GM12878 (cell line): ENCODE measurements at regions not wholly inside any gene's neighbourhood (a gene's known extent, or its start where the extent isn't known, plus 50 kb on each side); places are given as distances from the start of the nearest gene placed in this dataset.

Source experiments
- ATAC-seq: fragments of 200-7000 bp; cut with Tn5 transposase; 3 replicates; pipeline ENCODE4 v1.9.1; 2020; ENCODE audit warnings: mild to moderate bottlenecking, moderate library complexity
- BruUV-seq: library from RNA; stranded (reverse); fragments of 400-500 nt; replicated peaks from 2 replicates; lab custom pipeline; 2021; lab: Mats Ljungman, UMichigan
- CTCF ChIA-PET: fragments of 300-600 bp; sonication (Branson Sonifier 250); formaldehyde crosslinking; extraction: SDS; loops from one replicate; lab custom pipeline; 2021; ENCODE audit warnings: inconsistent platforms; lab: Yijun Ruan, JAX
- POLR2A ChIA-PET: fragments of 350-600 bp; formaldehyde crosslinking; extraction: SDS; loops from one replicate; lab custom pipeline; 2021; ENCODE audit warnings: inconsistent platforms; lab: Charles Lee
- RAD21 ChIA-PET: fragments of 300-600 bp; sonication (Branson Sonifier 250); formaldehyde crosslinking; loops from one replicate; lab custom pipeline; 2023; ENCODE audit warnings: antibody characterized with exemption; ENCODE audit not compliant: unreplicated experiment; lab: Charles Lee
- SMC1A ChIA-PET: fragments of 300-600 bp; sonication (Branson Sonifier 250); formaldehyde crosslinking; loops from one replicate; lab custom pipeline; 2023; ENCODE audit not compliant: unreplicated experiment, uncharacterized antibody; lab: Charles Lee
- DNase-seq: peaks from one replicate; pipeline ENCODE4 v3.0.0-alpha.2; 2011; ENCODE audit warnings: low read depth, low spot score
- FAIRE-seq: peaks from 3 replicates; lab custom pipeline; 2011; peaks lifted over from hg19 to GRCh38; lab: Jason Lieb, UNC
- H2AFZ ChIP-seq: 2 replicates; pipeline ENCODE4 v1.6.0; 2011; ENCODE audit warnings: low read depth, low read length, control low read depth; ENCODE audit not compliant: control insufficient read depth
- H3K27ac ChIP-seq: 2 replicates; pipeline ENCODE4 v1.5.1; 2011; ENCODE audit warnings: control low read depth; ENCODE audit not compliant: control insufficient read depth, insufficient read depth
- H3K27me3 ChIP-seq, 2 experiments: replicated peaks in 1 of 2; 2 replicates each; pipeline versions ENCODE4 v1.6.0 to v1.6.1; 2011; ENCODE audit warnings: low read length in 1 of 2; ENCODE audit not compliant: control insufficient read depth in 2 of 2, insufficient read depth in 2 of 2
- H3K36me3 ChIP-seq, 2 experiments: 2 replicates each; pipeline ENCODE4 v1.5.1; 2011; ENCODE audit warnings: low read length in 1 of 2; ENCODE audit not compliant: control insufficient read depth in 2 of 2, insufficient read depth in 2 of 2
- H3K4me1 ChIP-seq: 2 replicates; pipeline ENCODE4 v1.6.1; 2011; ENCODE audit warnings: mild to moderate bottlenecking, low read length, moderate library complexity, mixed read lengths; ENCODE audit not compliant: control insufficient read depth, insufficient read depth
- H3K4me2 ChIP-seq: 2 replicates; pipeline ENCODE4 v1.6.0; 2011; ENCODE audit warnings: control low read depth; ENCODE audit not compliant: control insufficient read depth, insufficient read depth
- H3K4me3 ChIP-seq: fragments of 200-600 bp; sonication (generic); 2 replicates; pipeline ENCODE4 v1.5.1; 2016
- H3K79me2 ChIP-seq: 2 replicates; pipeline ENCODE4 v1.6.0; 2011; ENCODE audit warnings: low read length; ENCODE audit not compliant: control insufficient read depth, insufficient read depth
- H3K9ac ChIP-seq: 2 replicates; pipeline ENCODE4 v1.8.0; 2011; ENCODE audit warnings: low read length, control low read depth, mixed read lengths; ENCODE audit not compliant: control insufficient read depth, insufficient read depth
- H3K9me3 ChIP-seq: replicated peaks from 3 replicates; pipeline ENCODE4 v1.5.1; 2011; ENCODE audit warnings: mild to moderate bottlenecking, low read length; ENCODE audit not compliant: control insufficient read depth, insufficient read depth
- H4K20me1 ChIP-seq: 2 replicates; pipeline ENCODE4 v1.6.0; 2011; ENCODE audit not compliant: control insufficient read depth, insufficient read depth
- E2F4 ChIP-seq: IDR thresholded peaks from 2 replicates; pipeline ENCODE4 v1.6.1; 2012; ENCODE audit warnings: low read depth, low read length, improper control_type of control experiment
- E4F1 ChIP-seq: fragments of 450-650 bp; IDR thresholded peaks from 2 replicates; pipeline ENCODE4 v1.6.1; 2018; ENCODE audit warnings: borderline replicate concordance, mild to moderate bottlenecking; ENCODE audit not compliant: partially characterized antibody
- FOXM1 ChIP-seq: IDR thresholded peaks from 2 replicates; pipeline ENCODE4 v1.6.1; 2012; ENCODE audit warnings: low read depth, mild to moderate bottlenecking, inconsistent platforms, low read length, moderate library complexity
- MTA3 ChIP-seq: IDR thresholded peaks from 2 replicates; pipeline ENCODE4 v1.6.1; 2012; ENCODE audit warnings: low read length, inconsistent platforms, borderline replicate concordance
- RAD51 ChIP-seq: fragments of 450-650 bp; IDR thresholded peaks from 2 replicates; pipeline ENCODE4 v1.6.1; 2016; ENCODE audit warnings: moderate library complexity, mild to moderate bottlenecking, inconsistent platforms
- ZNF622 ChIP-seq: fragments of 450-650 bp; IDR thresholded peaks from 2 replicates; pipeline ENCODE4 v1.6.1; 2017; ENCODE audit warnings: mild to moderate bottlenecking, inconsistent platforms
- WGBS: methylation state at CpG from one replicate; pipeline ENCODE4 v1.1.6; 2016; ENCODE audit warnings: low lambda C conversion rate; ENCODE audit not compliant: insufficient replicate concordance, insufficient coverage; ENCODE audit errors: missing lambda C conversion rate; 5-methylcytosine and 5-hydroxymethylcytosine counted together
- in situ Hi-C: fragments of 300-500 bp; cut with MboI; formaldehyde crosslinking; loops from 9 replicates; pipeline ENCODE4 v1.14.3; 2018; ENCODE audit warnings: mixed read lengths
- intact Hi-C: fragments of 100-400 bp; cut with micrococcal nuclease; formaldehyde crosslinking; loops from one replicate; pipeline ENCODE4 v1.14.2; 2022; ENCODE audit not compliant: unreplicated experiment

- H2AFZ ChIP-seq: no peak overlapping the region
- no peak overlapping the region for H3K4me2 ChIP-seq
- no peak overlapping the region for H3K27ac ChIP-seq
- ChIA-PET CTCF (no interaction called here), RAD21 (no interaction called here), SMC1A (no interaction called here), POLR2A (no interaction called here)
- in situ Hi-C loops (no loop called here), intact Hi-C loops (no loop called here)
- DNase-seq (no peak), ATAC-seq (no peak), FAIRE-seq (no peak)
- no peaks in the 10 kb centered on the region for H3K36me3 ChIP-seq
- no peaks in the 10 kb centered on the region for H3K4me1 ChIP-seq
- no peaks in the 10 kb centered on the region for H4K20me1 ChIP-seq
- H3K9me3 ChIP-seq: no peaks in the 10 kb centered on the region; the same call in 1 of the 3 replicates
- TF ChIP-seq ZNF622: no peak
- TF ChIP-seq MTA3: no peak
- TF ChIP-seq FOXM1: no peak
- no peak for TF ChIP-seq E4F1
- no peak for TF ChIP-seq E2F4
- no peak for TF ChIP-seq RAD51
- 2% methylated on average over 2 of the region's 2 CpGs for WGBS
- H3K79me2 ChIP-seq: no peaks in the 10 kb centered on the region
- no peak overlapping the region for H3K4me3 ChIP-seq
- no peaks in the 10 kb centered on the region for H3K27me3 ChIP-seq
- no TSS peak for BruUV-seq
- H3K9ac ChIP-seq: no peak overlapping the region
These were observed 155.3 kb downstream of the CYB561 start for GRCh38 chr17:63290784-63291183.
